ENCODE measurements at regions not wholly inside any gene's neighbourhood (a gene's known extent, or its start where the extent isn't known, plus 50 kb on each side); places are given as distances from the start of the nearest gene placed in this dataset.

- DNase-seq (ENCODE audit: low spot score): no peak
These were observed 264.3 kb upstream of the NOCT start for GRCh38 chr4:138751309-138751708.

- DNase-seq (ENCODE audit: low spot score): no peak
These were observed 266.3 kb upstream of the NOCT start for GRCh38 chr4:138749303-138749702.

GRCh38 chr4:138741766-138742377 lies 273.7 kb upstream of the NOCT start:
- no peak for DNase-seq (ENCODE audit: low spot score)

- DNase-seq (ENCODE audit: low spot score): no peak
These were observed 274.5 kb upstream of the NOCT start for GRCh38 chr4:138740816-138741745.

- no peak for DNase-seq (ENCODE audit: low spot score)
These were observed 279.2 kb upstream of the NOCT start for GRCh38 chr4:138736362-138736761.

GRCh38 chr4:138734746-138735145 lies 280.8 kb upstream of the NOCT start:
- no peak for DNase-seq (ENCODE audit: low spot score)

GRCh38 chr4:138728566-138728965 lies 287.0 kb upstream of the NOCT start:
- no peak for DNase-seq (ENCODE audit: low spot score)

- no peak for DNase-seq (ENCODE audit: low spot score)
These were observed 287.9 kb upstream of the NOCT start for GRCh38 chr4:138727731-138728130.

GRCh38 chr4:138724530-138724929 lies 291.1 kb upstream of the NOCT start:
- DNase-seq (ENCODE audit: low spot score): no peak

GRCh38 chr4:138716559-138717335 lies 298.8 kb upstream of the NOCT start:
- DNase-seq (ENCODE audit: low spot score): no peak

- DNase-seq (ENCODE audit: low spot score): no peak
These were observed 305.3 kb upstream of the NOCT start for GRCh38 chr4:138710297-138710696.

GRCh38 chr4:138709859-138710258 lies 305.7 kb upstream of the NOCT start:
- no peak for DNase-seq (ENCODE audit: low spot score)

- DNase-seq (ENCODE audit: low spot score): no peak
These were observed 307.6 kb upstream of the NOCT start for GRCh38 chr4:138707746-138708677.

GRCh38 chr4:138706201-138706600 lies 309.4 kb upstream of the NOCT start:
- no peak for DNase-seq (ENCODE audit: low spot score)

- DNase-seq (ENCODE audit: low spot score): no peak
These were observed 313.3 kb upstream of the NOCT start for GRCh38 chr4:138702190-138702824.

- no peak for DNase-seq (ENCODE audit: low spot score)
These were observed 316.9 kb upstream of the NOCT start for GRCh38 chr4:138698641-138699040.

- no peak for DNase-seq (ENCODE audit: low spot score)
These were observed 317.7 kb upstream of the NOCT start for GRCh38 chr4:138697851-138698250.

GRCh38 chr4:138696771-138697170 lies 318.8 kb upstream of the NOCT start:
- DNase-seq (ENCODE audit: low spot score): no peak

- DNase-seq (ENCODE audit: low spot score): no peak
These were observed 319.5 kb upstream of the NOCT start for GRCh38 chr4:138696058-138696457.

- DNase-seq (ENCODE audit: low spot score): no peak
These were observed 322.1 kb upstream of the NOCT start for GRCh38 chr4:138693526-138693925.

GRCh38 chr4:138692411-138692810 lies 323.2 kb upstream of the NOCT start:
- no peak for DNase-seq (ENCODE audit: low spot score)

All from mucosa of gallbladder (tissue), 1 donor.